ENCODE measurements at regions not wholly inside any gene's neighbourhood (a gene's known extent, or its start where the extent isn't known, plus 50 kb on each side); places are given as distances from the start of the nearest gene placed in this dataset.

GRCh38 chr7:86339051-86339450, 304.7 kb upstream of the GRM3 start:
- TF ChIP-seq CTCF (IDR thresholded peaks at IDR 0.05) (no peak), ZFX (IDR thresholded peaks at IDR 0.05; ENCODE audit: borderline replicate concordance) (no peak)
